DLD1 (cell line): ENCODE measurements at regions not wholly inside any gene's neighbourhood (a gene's known extent, or its start where the extent isn't known, plus 50 kb on each side); places are given as distances from the start of the nearest gene placed in this dataset.

Source experiments
- in situ Hi-C: cut with HindIII; loops from 2 replicates; pipeline ENCODE4 v1.10.0; 2017; ENCODE audit warnings: low sequenced_read_pairs

DNA sequence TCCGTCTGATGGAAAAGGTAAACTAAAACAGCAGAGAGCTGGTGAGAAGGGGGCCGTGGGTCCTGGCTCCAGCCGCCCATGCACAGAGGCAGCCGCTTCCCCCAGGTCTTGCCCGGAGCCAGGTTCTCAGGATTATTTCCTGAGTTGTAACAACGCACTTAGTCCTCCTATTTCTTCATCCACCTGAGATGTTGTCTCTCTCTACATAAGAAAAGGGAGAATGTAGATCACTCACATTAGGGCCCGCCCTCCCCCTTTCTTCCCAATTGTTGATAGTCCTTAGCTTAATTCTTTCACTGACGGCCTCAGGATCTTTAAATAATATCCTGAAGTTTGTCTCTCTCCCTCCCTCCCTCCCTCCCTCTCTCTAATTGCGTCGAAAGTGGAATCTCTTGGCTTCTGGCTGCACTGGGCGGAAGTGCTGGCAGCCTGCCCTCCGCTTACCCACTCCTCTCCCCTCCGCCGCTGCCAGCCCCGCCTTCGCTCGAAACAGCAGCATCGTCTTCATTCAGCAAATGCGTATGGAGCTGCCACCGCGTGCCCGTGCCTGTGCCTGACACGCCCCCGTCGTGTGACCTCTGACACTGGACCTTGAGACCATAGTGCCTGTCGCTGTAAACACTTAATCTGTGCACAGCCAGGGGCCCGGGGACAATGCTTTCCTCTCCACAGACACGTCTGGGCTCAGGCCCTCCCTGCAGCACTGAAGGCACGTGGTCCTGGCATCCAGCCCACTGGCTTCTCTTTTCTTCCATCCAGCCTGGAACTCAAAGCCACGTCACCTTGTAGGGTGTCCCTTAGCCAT is 174.5 kb upstream of the PPP2R2D start:
- in situ Hi-C loops: loop anchor here (25.0 kb wide), 1 partner anchor 89 kb away; no protein-coding TSS in a partner anchor

DNA sequence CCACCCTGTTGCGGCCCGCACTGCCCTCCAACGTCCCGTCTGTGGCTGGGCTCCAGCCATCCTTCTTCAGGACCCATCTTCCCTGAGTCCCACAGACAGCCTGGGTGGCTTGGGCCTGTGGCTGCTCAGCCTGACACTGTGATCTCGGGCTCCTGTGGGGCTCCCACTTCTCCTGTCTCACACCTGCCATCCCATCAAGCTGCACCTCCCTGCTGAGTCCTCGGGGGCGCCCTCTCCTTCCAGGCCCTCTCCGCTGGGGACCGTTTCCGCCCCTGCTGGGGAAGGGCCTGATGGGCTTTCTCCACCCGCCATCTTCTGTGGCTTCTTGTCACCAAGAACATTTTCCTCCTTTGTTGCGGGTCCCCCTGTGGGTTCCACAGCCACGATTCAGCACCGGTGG is 173.8 kb upstream of the PPP2R2D start:
- in situ Hi-C loops: loop anchor here (25.0 kb wide), 1 partner anchor 90 kb away; no protein-coding TSS in a partner anchor

DNA sequence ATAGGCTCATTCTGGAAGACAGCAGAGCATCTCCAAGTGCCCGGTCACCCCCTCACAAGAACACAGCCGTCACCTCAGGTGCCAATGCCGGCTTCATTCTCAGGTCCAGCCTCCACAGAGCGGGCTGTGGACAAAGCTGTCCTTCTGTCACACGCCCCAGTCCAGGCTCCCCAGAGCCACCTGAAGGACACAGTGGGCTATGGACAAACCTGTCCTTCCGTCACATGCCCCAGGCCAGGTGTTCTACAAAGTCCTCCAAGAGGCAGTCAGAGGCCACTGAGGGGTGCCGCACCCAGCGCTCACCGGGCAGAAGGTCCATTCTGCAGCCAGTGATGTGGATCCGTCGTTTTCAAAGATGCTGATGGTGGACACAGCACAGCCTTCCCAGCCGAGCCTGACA is 173.2 kb upstream of the PPP2R2D start:
- in situ Hi-C loops: loop anchor here (25.0 kb wide), 1 partner anchor 90 kb away; no protein-coding TSS in a partner anchor

DNA sequence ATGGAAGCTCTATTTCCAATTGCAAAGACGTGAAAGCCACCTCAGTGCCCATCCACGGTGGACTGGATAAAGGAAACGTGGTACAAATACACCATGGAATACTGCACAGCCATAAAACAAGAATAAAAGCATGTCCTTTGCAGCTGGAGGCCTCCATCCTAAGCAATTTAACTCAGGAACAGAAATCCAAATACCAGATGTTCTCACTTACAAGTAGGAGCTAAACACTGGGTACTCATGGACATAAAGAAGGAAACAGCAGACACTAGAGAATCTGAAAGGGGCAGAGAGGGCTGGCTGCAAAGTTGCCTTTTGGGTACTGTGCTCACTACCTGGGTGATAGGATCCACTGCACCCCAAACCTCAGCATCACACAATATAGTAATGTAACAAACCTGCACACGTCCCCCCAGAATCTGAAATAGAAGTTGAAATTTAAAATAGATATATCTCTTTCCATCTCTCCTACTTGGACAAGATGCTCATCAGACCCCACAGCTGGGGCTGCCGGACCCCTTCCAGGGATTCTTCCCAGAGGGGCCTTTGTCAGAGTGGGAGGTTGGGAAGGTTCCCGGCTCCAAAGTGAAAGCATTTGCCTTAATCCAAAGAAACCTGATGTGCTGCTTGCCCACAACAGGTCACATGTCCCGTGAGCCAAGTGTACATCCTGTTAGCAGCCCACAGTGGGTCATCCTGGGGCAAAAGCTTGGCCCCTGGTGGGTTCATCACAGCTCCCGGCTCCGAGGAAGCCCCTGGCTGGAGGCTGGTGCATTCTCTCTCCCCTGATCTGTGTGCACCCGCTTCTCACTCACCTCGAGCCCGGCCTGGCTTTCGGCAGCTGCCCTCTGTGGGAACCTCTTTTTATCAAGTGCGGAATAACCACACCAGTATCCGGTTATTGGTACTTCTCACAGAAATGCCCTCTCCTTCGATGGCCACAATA is 172.3 kb upstream of the PPP2R2D start:
- in situ Hi-C loops: loop anchor here (25.0 kb wide), 1 partner anchor 91 kb away; no protein-coding TSS in a partner anchor

DNA sequence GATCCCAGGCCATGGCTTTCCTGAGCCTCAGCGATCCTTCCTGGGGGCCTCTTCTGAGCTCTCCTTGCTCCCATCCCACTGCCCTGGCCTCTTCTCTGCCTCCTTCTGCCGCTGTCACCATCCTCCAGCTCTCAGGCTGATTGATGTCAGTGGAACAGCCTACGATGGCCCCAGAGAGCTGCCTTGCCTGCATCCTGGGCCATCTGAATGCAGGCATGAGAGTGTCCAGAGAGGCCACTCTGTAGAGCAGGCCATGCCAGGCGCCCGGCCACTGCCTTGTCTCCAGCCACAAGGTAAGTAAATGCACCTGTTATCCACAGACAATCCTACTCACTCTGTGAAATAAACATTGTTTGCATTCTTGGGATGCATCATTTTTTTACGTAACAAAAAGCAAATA is 171.4 kb upstream of the PPP2R2D start:
- in situ Hi-C loops: loop anchor here (25.0 kb wide), 1 partner anchor 92 kb away; no protein-coding TSS in a partner anchor

DNA sequence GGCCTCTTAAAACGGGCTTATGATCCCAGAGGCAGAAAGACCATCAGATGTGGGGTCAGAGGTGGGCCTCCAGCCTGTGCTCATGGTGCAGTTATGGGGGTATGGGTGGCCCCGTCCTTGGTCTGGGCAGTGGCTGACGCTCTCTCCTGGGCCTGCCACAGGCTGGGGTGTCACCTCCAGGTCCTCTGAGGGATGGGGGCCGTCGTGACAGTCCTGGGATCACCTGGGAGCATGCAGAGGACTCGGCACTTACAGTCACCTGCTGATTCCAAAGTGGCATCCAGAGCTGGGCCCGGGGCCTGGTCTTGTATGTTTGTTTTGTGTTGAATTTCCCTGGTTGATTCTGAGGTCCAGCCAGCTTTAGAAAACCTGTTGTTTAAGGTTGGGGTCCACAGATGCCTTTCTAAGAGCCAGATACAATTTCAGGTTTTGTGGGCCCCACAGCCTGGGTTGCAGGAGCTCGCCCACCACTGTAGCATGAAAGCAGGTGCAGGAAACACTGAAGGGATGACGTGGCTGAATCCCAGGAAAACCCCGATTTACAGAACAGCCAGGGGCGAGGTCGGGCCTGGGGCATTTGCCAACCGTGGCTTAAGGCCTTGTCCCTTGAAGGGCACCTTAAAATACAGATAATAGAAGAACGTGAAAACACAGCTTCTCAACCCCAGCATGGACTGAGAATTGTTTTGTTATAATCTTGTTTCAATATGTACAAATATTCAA is 170.7 kb upstream of the PPP2R2D start:
- in situ Hi-C loops: loop anchor here (25.0 kb wide), 1 partner anchor 93 kb away; no protein-coding TSS in a partner anchor

DNA sequence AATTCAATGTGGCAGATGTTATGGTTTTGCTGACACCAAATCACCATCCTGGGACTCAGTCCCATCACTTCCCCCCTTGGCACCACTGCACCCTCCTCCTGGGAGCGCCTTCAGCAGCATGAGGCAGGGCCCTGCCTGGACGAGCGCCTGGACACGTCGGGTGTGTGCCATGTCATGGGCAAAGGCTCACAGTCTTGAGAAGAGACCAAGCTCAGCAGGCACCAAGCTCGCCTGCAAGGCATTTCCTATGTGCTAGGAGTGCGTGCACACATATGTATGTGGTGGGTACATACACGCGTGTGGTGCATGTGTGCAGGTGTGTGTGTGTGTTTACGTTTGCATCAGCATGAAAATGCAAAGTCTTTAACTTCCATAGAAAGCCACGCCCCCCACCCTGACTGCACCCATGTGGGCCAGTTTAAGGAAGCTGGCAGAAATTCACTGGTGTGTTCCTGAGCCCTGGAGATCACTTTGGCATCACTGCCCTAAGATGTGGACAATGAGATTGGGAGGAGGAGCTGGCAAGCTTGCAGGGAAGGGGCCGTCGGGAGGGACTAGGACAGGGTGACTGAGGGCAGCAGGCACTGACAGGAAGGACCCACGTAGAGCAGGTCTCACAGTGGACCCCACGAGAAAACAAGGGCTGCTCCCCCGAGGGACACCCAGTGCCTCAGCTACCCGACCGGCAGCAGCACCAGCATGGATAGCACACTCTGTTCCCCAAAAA is 169.9 kb upstream of the PPP2R2D start:
- in situ Hi-C loops: loop anchor here (25.0 kb wide), 1 partner anchor 94 kb away; no protein-coding TSS in a partner anchor

DNA sequence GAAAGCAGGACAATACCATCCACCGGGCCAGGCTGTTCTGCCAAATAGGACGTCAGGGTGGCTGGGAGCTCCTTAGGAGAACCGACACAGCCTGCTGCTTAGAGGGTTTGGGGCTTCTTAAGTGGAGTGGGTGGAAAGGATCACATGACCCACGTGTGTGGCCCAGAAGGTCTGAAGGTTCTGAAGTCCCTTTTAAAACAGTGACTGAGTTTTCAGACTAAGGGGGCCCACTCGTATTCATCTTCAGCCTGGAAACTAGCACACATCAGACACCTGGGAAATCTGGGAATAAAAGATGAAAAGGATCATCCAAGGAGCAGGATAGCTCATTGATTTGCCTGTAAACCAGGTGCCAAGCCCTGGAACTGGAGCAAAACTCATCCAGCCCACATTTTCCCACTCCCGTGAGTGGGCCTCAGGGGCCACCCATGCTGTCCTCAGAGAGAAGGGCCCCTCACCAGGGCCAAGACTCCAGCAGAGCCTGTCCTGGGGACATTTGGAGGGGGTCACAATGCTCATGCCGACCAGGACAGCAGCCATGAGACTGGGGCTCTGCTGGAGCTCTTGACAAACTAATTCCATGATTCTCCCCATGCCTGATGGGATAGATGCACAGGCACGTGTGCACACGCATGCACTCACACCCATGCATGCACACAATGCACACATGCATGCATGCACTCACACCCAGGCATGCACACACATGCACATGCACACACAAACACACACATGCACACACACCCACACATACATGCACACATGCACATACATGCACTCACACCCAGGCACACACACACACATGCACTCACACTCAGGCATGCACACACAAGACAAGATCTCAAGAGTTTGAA is 168.8 kb upstream of the PPP2R2D start:
- in situ Hi-C loops: loop anchor here (25.0 kb wide), 1 partner anchor 95 kb away; no protein-coding TSS in a partner anchor

DNA sequence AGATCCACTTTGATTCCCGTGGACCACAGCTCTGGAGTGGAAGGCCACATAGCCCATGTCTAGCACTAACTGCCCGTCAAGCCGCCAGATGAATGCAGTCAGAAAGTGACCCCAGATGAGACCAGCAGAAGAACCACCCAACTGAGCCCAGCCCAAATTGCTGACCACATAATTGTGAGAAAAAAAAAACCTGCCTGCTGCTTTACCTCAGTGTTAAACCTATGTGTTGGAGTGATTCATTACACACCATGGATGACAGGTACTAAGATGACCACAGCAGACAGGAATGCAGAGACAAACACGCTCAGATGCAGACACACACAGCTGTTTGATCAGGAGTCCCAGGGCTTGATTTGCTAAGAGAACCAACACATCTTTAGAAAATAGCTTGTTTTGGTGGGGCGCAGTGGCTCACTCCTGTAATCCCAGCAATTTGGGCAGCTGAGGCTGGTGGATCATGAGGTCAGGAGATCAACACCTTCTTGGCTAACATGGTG is 168.1 kb upstream of the PPP2R2D start:
- in situ Hi-C loops: loop anchor here (25.0 kb wide), 1 partner anchor 95 kb away; no protein-coding TSS in a partner anchor

DNA sequence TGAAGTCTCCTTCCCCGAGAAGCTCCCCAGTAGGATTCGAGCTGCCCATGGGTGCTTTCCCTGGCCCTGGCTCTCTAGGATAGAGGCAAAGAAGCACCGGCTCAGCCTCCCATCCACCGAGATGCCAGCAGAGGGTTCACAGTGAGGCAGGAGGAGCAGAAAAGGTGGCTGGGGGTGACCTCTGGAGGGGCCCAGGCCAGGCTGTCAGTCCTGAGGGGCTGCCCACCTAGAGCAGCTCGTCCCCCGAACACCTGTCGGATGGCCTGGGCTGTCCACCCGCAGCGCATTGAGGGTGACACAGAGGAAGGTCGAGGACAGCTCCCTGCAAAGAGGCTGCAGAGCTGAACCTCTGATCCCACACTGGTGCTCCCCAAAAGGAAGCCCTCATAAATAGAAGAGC is 167.2 kb upstream of the PPP2R2D start:
- in situ Hi-C loops: loop anchor here (25.0 kb wide), 1 partner anchor 96 kb away; no protein-coding TSS in a partner anchor

DNA sequence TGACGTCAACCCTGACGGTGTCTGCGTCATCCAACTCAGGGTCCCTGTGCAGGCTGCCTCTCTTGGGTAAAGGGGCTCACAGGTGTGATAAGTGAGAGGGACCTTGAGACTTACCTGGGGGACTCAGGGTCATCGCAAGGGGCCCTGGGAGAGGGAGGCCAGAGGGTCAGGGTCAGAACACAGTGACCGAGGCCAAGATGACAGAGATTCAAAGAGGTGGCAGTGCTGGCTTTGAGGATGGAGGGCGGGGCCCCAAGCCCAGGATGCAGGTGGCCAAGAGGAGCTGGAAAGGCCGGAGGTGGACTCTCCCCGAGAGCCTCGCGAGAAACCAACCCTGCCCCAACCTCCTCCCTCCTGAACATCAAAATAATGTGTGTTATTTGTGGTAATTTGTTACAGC is 165.2 kb upstream of the PPP2R2D start:
- in situ Hi-C loops: loop anchor here (25.0 kb wide), 1 partner anchor 98 kb away; no protein-coding TSS in a partner anchor

DNA sequence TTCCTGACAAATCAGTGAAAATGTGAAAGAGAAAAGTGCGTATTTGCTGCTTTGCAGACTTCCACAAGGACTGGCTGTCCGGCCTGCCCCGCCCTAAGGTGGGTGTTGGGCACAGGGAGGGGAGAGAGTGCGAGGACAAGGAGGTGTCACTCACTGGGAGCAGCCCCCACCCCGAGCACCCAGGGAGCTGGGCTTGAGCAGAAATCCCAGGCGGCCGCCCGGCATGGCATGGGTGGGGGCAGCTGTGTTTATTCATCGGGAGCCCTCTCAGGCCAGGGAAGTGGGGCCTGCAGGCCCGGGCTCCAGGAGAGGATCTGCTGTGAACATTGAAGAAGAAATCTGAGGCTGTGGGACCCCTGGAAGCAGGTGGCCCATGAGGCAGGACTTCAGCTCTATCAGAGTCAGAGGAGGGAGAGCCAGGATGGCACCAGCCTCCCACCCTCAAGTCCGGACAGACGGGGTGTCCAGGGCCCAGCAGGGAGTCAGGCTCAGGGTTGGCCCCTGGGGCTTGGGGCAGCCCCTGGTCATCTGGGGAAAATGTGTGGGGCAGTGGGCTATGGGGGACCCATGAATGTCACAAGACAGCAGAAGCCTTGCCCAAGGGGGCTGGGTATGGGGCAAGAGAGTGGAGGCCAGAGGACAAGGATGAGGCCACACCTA is 164.4 kb upstream of the PPP2R2D start:
- in situ Hi-C loops: loop anchor here (25.0 kb wide), 1 partner anchor 99 kb away; no protein-coding TSS in a partner anchor

DNA sequence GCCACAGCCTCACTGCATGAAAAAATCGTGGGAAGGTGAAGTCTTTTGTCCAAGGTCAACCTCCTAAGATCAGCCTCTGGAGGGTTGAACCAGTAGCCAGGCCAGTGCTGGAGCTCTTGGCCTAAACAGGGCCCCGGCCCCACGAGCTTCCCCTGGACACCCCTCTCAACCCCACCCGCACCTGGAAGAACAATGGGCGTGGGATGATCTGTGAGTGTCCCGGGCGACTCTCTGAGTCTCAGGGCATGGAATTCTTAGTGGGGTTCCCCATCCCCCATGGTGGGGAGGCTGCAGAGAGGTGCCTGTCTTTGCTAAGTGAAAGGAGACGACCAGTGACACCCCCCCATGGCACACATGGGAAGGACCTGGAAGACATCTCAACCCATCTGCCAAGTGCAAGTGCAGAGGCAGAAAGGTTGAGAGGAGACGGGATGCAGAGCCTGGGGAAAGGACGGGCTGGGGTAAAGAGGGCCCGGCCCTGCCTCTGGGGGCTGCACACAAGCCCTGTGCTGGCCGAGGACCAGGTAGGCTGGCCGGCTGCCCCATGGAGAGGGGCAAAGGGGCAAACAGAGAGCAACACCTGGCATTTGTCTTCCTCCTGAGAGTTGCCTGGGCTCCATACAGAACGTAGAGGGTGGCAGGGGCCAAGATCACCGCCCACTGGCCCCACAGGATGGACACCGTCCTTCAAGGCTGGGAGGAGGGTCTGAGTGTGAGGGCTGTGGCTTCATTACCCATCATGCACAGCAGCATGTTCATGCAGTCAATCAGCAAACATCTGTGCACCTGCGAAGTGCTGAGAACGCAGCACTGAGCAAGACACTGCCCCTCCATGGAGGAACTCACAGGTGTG is 163.0 kb upstream of the PPP2R2D start:
- in situ Hi-C loops: loop anchor here (25.0 kb wide), 1 partner anchor 100 kb away; no protein-coding TSS in a partner anchor

DNA sequence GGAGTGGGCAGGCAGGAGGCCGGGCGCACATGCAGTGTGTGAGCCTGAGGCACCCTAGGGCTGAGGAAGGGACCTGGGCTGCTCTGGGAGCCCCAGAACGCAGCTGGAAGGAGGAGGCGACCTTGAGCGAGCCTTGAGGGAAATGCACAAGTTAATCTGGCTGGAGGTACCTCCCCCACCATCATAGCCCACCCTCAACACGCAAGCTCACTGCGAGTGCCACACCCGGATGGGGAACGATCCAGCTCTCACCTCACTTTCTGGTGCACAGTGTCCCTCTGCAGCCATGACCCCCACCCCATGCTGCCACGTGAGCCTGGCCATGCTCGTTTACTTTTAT is 162.4 kb upstream of the PPP2R2D start:
- in situ Hi-C loops: loop anchor here (25.0 kb wide), 1 partner anchor 101 kb away; no protein-coding TSS in a partner anchor

DNA sequence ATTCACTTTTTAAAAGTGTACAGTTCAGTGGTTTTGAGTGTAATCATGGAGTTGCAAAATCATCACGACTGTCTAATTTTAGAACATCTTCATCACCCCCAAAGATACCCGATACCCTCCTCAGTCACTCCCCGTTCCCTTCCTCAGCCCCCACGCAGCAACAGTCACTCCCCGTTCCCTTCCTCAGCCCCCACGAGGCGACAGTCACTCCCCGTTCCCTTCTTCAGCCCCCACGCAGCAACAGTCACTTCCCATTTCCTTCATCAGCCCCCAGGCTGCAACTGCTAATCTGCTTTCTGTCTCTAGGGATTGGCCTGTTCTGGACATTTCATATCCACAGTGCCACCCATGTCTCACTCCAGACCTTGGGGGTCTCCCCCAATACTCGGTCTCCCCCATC is 161.6 kb upstream of the PPP2R2D start:
- in situ Hi-C loops: loop anchor here (25.0 kb wide), 1 partner anchor 102 kb away; no protein-coding TSS in a partner anchor

DNA sequence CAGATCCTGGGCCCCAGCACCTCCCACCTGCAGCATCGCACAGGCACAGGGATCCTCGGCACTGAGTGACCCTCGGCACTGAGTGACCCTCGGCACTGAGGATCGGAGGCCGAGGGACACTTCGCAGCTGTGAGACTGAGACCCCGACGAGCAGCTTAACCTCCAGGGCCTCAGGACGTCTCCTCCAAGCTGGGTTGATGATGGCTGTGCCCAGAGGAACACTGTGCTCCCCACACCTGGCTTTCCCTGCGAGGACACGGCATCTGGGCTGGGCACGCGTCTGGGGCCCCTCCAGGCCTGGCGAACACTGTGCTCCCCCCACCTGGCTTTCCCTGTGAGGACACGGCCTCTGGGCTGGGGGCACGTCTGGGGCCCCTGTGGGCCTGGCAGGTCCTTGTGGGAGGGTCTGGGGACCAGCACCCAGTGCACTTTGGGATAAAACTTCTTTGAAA is 158.3 kb upstream of the PPP2R2D start:
- in situ Hi-C loops: loop anchor here (25.0 kb wide), 1 partner anchor 105 kb away; no protein-coding TSS in a partner anchor
